Panc1 (cell line): ENCODE measurements at regions not wholly inside any gene's neighbourhood (a gene's known extent, or its start where the extent isn't known, plus 50 kb on each side); places are given as distances from the start of the nearest gene placed in this dataset.

Experiments
- ATAC-seq: fragments of 200-7000 bp; cut with Tn5 transposase; 2 replicates; pipeline ENCODE4 v1.9.1; 2020; ENCODE audit warnings: mild to moderate bottlenecking, moderate library complexity
- BruUV-seq: library from RNA; stranded (reverse); fragments of 400-500 nt; replicated peaks from 2 replicates; lab custom pipeline; 2021; lab: Mats Ljungman, UMichigan
- CTCF ChIA-PET: fragments of 300-600 bp; sonication (Branson Sonifier 250); formaldehyde crosslinking; loops from one replicate; lab custom pipeline; 2022; ENCODE audit warnings: antibody characterized with exemption; lab: Charles Lee
- POLR2A ChIA-PET: fragments of 300-600 bp; sonication (Branson Sonifier 250); formaldehyde crosslinking; loops from one replicate; lab custom pipeline; 2022; ENCODE audit warnings: antibody characterized with exemption; lab: Charles Lee
- DNase-seq: peaks from one replicate; pipeline ENCODE4 v3.0.0-alpha.2; 2010; ENCODE audit warnings: low read depth, low spot score
- H3K27ac ChIP-seq: 2 replicates; pipeline ENCODE4 v1.5.1; 2011; ENCODE audit warnings: mild to moderate bottlenecking, low read length, inconsistent platforms
- H3K27me3 ChIP-seq: fragments of 200-500 bp; sonication (Bioruptor generic); 2 replicates; pipeline ENCODE4 v1.6.0; 2014; ENCODE audit warnings: low read length, inconsistent platforms; ENCODE audit not compliant: control insufficient read depth, insufficient read depth
- H3K36me3 ChIP-seq: fragments of 200-500 bp; sonication (Bioruptor generic); 2 replicates; pipeline ENCODE4 v1.5.1; 2014; ENCODE audit warnings: inconsistent platforms, mild to moderate bottlenecking, low read length, moderate library complexity; ENCODE audit not compliant: control insufficient read depth, insufficient read depth
- H3K4me1 ChIP-seq: 2 replicates; pipeline ENCODE4 v1.5.1; 2011; ENCODE audit warnings: inconsistent platforms, mild to moderate bottlenecking, low read length, moderate library complexity; ENCODE audit not compliant: control insufficient read depth, insufficient read depth
- H3K4me3 ChIP-seq, 2 experiments: 2 replicates each; pipeline ENCODE4 v1.5.1; 2011 to 2012; ENCODE audit warnings: low read depth in 2 of 2, low read length in 2 of 2, mild to moderate bottlenecking in 2 of 2, inconsistent platforms in 1 of 2, moderate library complexity in 1 of 2
- H3K9me3 ChIP-seq: fragments of 200-500 bp; sonication (Bioruptor generic); 2 replicates; pipeline ENCODE4 v1.5.1; 2014; ENCODE audit warnings: low read depth, mild to moderate bottlenecking, inconsistent platforms, low read length, moderate library complexity; ENCODE audit not compliant: control insufficient read depth, insufficient read depth
- POLR2AphosphoS5 ChIP-seq: IDR thresholded peaks from 2 replicates; pipeline ENCODE4 v1.6.1; 2012; ENCODE audit warnings: mild to moderate bottlenecking, low read depth, low read length, moderate library complexity
- REST ChIP-seq, 2 experiments: IDR thresholded peaks; 2 replicates each; pipeline ENCODE4 v1.6.1; 2011 to 2012; ENCODE audit warnings: low read depth in 2 of 2, control low read depth in 1 of 2, low read length in 1 of 2, mild to moderate bottlenecking in 1 of 2, moderate library complexity in 1 of 2; ENCODE audit not compliant: insufficient read depth in 1 of 2
- SIN3A ChIP-seq: IDR thresholded peaks from 2 replicates; pipeline ENCODE4 v1.6.1; 2012; ENCODE audit warnings: low read depth, mild to moderate bottlenecking, low read length, moderate library complexity, borderline replicate concordance; ENCODE audit not compliant: insufficient read depth
- TCF7L2 ChIP-seq: IDR thresholded peaks from 2 replicates; pipeline ENCODE4 v1.6.1; 2011; ENCODE audit warnings: mild to moderate bottlenecking, low read depth, low read length, inconsistent platforms
- in situ Hi-C: cut with HindIII; loops from 2 replicates; pipeline ENCODE4 v1.10.0; 2016; ENCODE audit warnings: low sequenced_read_pairs, low pct_unique_long_range_greater_than_20kb
- intact Hi-C: fragments of 100-400 bp; cut with micrococcal nuclease; formaldehyde crosslinking; loops from one replicate; pipeline ENCODE4 v1.10.0; 2022; ENCODE audit not compliant: unreplicated experiment
- TF ChIP-seq, protein P1 (sequence below): fragments of 450-650 bp; IDR thresholded peaks from 2 replicates; pipeline ENCODE4 v1.5.1; 2017; ENCODE audit warnings: mild to moderate bottlenecking

- CTCF ChIA-PET = no interaction called here
Measured at GRCh38 chr2:5330961-5331360, 361.2 kb upstream of the SOX11 start.

DNA sequence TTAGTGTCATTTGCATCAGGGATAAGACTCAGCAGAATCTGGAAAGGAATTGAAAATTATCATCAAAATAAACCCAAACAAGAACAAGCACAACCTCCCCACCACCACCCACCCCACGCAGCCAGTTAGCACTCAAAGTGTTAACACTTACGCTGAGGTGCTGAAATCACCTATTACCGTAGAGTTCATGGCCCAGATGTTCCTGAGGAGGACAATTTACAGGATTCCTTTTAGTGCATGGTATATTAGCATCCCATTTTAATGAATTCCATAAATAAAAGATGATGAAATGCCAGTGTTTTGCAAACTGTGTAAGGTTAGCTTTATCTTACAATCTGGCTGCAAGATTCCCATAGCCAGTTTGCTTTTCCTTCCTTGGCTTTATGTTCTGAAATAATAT, 359.3 kb upstream of the SOX11 start:
- no peak for TF ChIP-seq SIN3A
- TF ChIP-seq POLR2AphosphoS5 = no peak
- TF ChIP-seq, protein P1, sequence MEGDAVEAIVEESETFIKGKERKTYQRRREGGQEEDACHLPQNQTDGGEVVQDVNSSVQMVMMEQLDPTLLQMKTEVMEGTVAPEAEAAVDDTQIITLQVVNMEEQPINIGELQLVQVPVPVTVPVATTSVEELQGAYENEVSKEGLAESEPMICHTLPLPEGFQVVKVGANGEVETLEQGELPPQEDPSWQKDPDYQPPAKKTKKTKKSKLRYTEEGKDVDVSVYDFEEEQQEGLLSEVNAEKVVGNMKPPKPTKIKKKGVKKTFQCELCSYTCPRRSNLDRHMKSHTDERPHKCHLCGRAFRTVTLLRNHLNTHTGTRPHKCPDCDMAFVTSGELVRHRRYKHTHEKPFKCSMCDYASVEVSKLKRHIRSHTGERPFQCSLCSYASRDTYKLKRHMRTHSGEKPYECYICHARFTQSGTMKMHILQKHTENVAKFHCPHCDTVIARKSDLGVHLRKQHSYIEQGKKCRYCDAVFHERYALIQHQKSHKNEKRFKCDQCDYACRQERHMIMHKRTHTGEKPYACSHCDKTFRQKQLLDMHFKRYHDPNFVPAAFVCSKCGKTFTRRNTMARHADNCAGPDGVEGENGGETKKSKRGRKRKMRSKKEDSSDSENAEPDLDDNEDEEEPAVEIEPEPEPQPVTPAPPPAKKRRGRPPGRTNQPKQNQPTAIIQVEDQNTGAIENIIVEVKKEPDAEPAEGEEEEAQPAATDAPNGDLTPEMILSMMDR = no peak
- no peak for TF ChIP-seq REST (IDR thresholded peaks at IDR 0.05; ENCODE audit: insufficient read depth in 1 of 2, low read depth in 2 of 2, low read length in 1 of 2)
- TF ChIP-seq TCF7L2 = no peak
- CTCF ChIA-PET = no interaction called here
- Histone ChIP-seq H3K36me3 (no peaks in the 10 kb centered on the region), H3K9me3 (no peaks in the 10 kb centered on the region), H3K4me1 (no peaks in the 10 kb centered on the region), H3K27me3 (no peaks in the 10 kb centered on the region), H3K4me3 (no peak overlapping the region), H3K27ac (no peak overlapping the region)
- no TSS peak for BruUV-seq
- intact Hi-C loops = no loop called here
- in situ Hi-C loops = no loop called here
- POLR2A ChIA-PET = no interaction called here
- no peak for ATAC-seq
- DNase-seq = no peak

More at GRCh38 chr2:5330961-5331360, 361.2 kb upstream of the SOX11 start:
- TF ChIP-seq, protein P1 = no peak
- TF ChIP-seq SIN3A = no peak
- TF ChIP-seq REST (IDR thresholded peaks at IDR 0.05; ENCODE audit: insufficient read depth in 1 of 2, low read depth in 2 of 2, low read length in 1 of 2) = no peak
- no peak for TF ChIP-seq TCF7L2
- TF ChIP-seq POLR2AphosphoS5 = no peak
- Histone ChIP-seq H3K27ac (no peak overlapping the region), H3K4me3 (no peak overlapping the region), H3K27me3 (no peaks in the 10 kb centered on the region), H3K36me3 (no peaks in the 10 kb centered on the region), H3K4me1 (no peaks in the 10 kb centered on the region), H3K9me3 (no peaks in the 10 kb centered on the region)
- ATAC-seq (no peak), DNase-seq (no peak)
- POLR2A ChIA-PET = no interaction called here
- in situ Hi-C loops (no loop called here), intact Hi-C loops (no loop called here)
- BruUV-seq = no TSS peak
